Mucosa of rectum (tissue), 2 donors: ENCODE measurements at regions not wholly inside any gene's neighbourhood (a gene's known extent, or its start where the extent isn't known, plus 50 kb on each side); places are given as distances from the start of the nearest gene placed in this dataset.

ENCODE experiments used
- H3K27ac ChIP-seq, 2 donors: one replicate each; pipeline ENCODE4 v1.7.0; 2013; ENCODE audit warnings: inconsistent platforms in 2 of 2, low read depth in 2 of 2, low read length in 2 of 2
- H3K27me3 ChIP-seq, 2 donors: one replicate each; pipeline ENCODE4 v1.7.0; 2013; ENCODE audit warnings: low read length in 2 of 2; ENCODE audit not compliant: control insufficient read depth in 2 of 2, insufficient read depth in 2 of 2
- H3K36me3 ChIP-seq, 2 donors: one replicate each; pipeline ENCODE4 v1.7.0; 2013; ENCODE audit warnings: low read length in 2 of 2; ENCODE audit not compliant: control insufficient read depth in 2 of 2, insufficient read depth in 2 of 2
- H3K4me1 ChIP-seq, 2 donors: one replicate each; pipeline ENCODE4 v1.7.0; 2013; ENCODE audit warnings: low read length in 2 of 2, mild to moderate bottlenecking in 1 of 2; ENCODE audit not compliant: control insufficient read depth in 2 of 2, insufficient read depth in 2 of 2
- H3K4me3 ChIP-seq, 2 donors: one replicate each; pipeline ENCODE4 v1.7.0; 2013; ENCODE audit warnings: low read length in 2 of 2
- H3K9ac ChIP-seq, 2 donors: one replicate each; pipeline ENCODE4 v1.7.0; 2013; ENCODE audit warnings: low read length in 2 of 2, low read depth in 1 of 2, mild to moderate bottlenecking in 1 of 2
- H3K9me3 ChIP-seq, 2 donors: one replicate each; pipeline ENCODE4 v1.7.0; 2013; ENCODE audit warnings: low read length in 2 of 2; ENCODE audit not compliant: control insufficient read depth in 2 of 2
- donor health status: healthy.
- donor health status: Normal muscosa, but diverticular disease.

DNA sequence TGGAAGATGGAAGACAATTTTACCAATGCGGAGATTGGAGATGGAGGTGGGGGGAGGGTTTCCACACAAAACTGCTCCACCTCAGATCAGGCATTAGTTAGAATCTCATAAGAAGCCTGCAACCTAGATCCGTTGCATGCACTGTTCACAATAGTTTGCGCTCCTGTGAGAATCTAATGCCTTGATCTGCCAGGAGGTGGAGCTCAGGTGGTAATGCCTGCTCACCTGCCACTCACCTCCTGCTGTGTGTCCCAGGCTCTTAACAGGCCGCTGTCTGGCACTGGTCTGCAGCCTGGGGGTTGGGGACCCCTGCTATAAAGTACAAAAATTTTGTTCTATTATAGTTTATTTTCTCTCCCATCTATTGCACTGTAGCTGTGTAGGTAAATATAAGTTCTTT is 84.9 kb upstream of the FOXG1 start:
- Histone ChIP-seq H3K4me3 (no peak overlapping the region), H3K9ac (no peak overlapping the region), H3K27ac (no peak overlapping the region), H3K27me3 (no peaks in the 10 kb centered on the region), H3K9me3 (no peaks in the 10 kb centered on the region), H3K4me1 (no peaks in the 10 kb centered on the region), H3K36me3 (no peaks in the 10 kb centered on the region)

GRCh38 chr14:28690029-28690692 is 76.4 kb upstream of the FOXG1 start:
- H3K9me3 ChIP-seq: no peaks in the 10 kb centered on the region
- H3K27ac ChIP-seq: no peak overlapping the region
- no peak overlapping the region for H3K4me3 ChIP-seq
- no peaks in the 10 kb centered on the region for H3K27me3 ChIP-seq
- H3K36me3 ChIP-seq: no peaks in the 10 kb centered on the region
- H3K9ac ChIP-seq: no peak overlapping the region
- no peaks in the 10 kb centered on the region for H3K4me1 ChIP-seq

- no peaks in the 10 kb centered on the region for H3K9me3 ChIP-seq
- no peaks in the 10 kb centered on the region for H3K27me3 ChIP-seq
- H3K4me3 ChIP-seq: no peak overlapping the region
- H3K27ac ChIP-seq: no peak overlapping the region
- no peak overlapping the region for H3K9ac ChIP-seq
- H3K4me1 ChIP-seq: no peaks in the 10 kb centered on the region
- H3K36me3 ChIP-seq: no peaks in the 10 kb centered on the region
Measured at GRCh38 chr14:28695109-28695508, 71.5 kb upstream of the FOXG1 start.

- Histone ChIP-seq H3K4me3 (no peak overlapping the region), H3K4me1 (no peaks in the 10 kb centered on the region), H3K9ac (no peak overlapping the region), H3K27ac (no peak overlapping the region), H3K36me3 (no peaks in the 10 kb centered on the region), H3K27me3 (no peaks in the 10 kb centered on the region), H3K9me3 (no peaks in the 10 kb centered on the region)
Measured at GRCh38 chr14:28701733-28702132, 64.9 kb upstream of the FOXG1 start.

DNA sequence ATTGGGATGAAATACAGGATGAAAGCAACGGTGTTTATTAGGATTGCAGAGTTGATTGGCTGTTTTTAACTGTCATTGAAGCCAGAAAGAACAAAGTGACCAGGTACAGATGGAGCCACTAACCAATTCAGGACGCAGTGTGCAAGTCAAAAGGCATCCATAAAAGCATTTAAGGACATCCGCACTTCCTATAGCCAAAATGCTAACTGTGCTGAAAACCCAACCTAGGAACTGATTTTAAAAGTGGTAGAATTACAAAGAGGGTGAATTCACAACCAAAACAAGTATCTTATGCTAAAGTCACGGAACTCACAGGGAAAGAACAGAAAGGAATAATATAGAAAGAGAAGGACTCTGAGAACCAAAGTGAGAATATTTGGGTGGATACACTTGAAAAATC is 63.1 kb upstream of the FOXG1 start:
- no peak overlapping the region for H3K27ac ChIP-seq

DNA sequence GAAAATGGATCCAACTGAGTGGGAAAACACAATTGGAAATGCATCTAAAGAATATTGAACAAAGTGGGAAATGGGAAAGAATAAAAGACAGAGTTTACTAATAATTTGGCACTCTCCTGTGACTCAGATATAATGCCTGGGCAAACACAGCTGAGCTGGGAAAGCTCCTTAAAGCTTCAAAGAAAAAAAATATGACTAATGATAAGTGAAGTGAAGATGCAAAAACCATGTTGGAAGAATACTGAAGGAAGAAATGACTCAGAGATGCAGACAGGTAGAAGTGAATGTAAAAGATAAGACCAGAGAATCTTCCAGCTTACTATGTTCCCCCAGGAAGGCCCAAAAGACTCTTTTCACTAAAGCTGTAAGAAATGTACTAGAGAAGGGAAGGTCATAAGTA is 62.4 kb upstream of the FOXG1 start:
- Histone ChIP-seq H3K9me3 (no peaks in the 10 kb centered on the region), H3K27me3 (no peaks in the 10 kb centered on the region), H3K4me1 (no peaks in the 10 kb centered on the region), H3K9ac (no peak overlapping the region), H3K36me3 (no peaks in the 10 kb centered on the region), H3K4me3 (no peak overlapping the region), H3K27ac (no peak overlapping the region)

More for the DNA sequence above, 63.1 kb upstream of the FOXG1 start:
- H3K36me3 ChIP-seq: no peaks in the 10 kb centered on the region
- H3K9me3 ChIP-seq: no peaks in the 10 kb centered on the region
- no peaks in the 10 kb centered on the region for H3K4me1 ChIP-seq
- H3K27me3 ChIP-seq: no peaks in the 10 kb centered on the region
- H3K4me3 ChIP-seq: no peak overlapping the region
- no peak overlapping the region for H3K9ac ChIP-seq

DNA sequence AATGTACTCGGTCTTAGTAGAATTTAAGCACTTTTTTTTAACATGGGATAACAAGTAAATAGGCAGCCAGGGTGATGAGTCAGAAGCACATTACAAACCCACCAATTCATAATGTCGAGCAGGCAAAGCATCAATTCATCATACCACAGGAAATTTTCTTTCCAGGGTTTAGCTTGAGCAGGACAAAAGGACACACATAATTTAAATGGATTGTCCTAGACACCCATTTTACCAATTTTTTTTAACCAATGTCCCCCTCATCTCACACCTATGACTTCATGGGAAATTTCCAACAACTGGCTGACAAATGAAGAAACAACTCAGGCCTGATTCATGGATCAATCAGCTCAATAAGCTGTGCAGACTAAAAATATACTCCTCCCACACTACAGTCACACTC is 58.8 kb upstream of the FOXG1 start:
- Histone ChIP-seq H3K9ac (no peak overlapping the region), H3K36me3 (no peaks in the 10 kb centered on the region), H3K4me1 (no peaks in the 10 kb centered on the region), H3K27me3 (no peaks in the 10 kb centered on the region), H3K4me3 (no peak overlapping the region), H3K27ac (no peak overlapping the region), H3K9me3 (no peaks in the 10 kb centered on the region)

DNA sequence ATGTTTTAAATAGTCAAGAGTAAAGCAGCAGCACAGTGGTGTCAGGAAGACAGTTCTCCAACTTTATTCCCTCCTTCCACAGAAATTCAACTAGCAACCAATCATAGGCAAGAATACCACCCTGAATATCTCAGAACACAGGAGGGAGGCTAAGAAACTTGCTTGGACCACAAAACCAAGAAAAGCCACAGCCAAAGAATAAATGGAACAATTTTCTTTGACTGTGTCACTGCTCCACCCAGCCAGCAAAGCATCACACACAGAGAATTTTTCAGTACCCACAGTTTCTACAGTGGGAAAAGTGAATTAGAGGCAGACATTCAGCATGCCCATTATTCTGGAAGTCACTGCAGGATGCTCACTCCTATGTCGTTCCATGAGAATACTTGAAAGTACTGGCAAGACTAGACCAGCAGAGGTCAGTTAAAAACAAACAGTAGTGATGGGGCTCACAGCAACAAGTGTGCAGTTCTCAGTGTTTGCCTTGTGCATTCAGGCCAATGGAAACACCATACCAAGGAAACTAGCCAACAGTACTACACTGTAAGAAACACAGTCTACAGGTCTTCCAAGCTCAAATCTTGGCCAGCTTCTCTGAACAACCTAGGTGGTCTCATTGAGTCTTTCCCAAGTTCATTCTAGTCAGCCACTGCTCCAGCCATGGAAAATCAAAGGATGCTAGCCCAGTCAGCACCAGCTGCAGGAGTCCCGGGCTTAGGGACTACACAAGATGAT is 56.8 kb upstream of the FOXG1 start:
- Histone ChIP-seq H3K4me1 (no peaks in the 10 kb centered on the region), H3K9ac (no peak overlapping the region), H3K4me3 (no peak overlapping the region)

More for the DNA sequence above, 56.8 kb upstream of the FOXG1 start:
- Histone ChIP-seq H3K9me3 (no peaks in the 10 kb centered on the region), H3K27ac (no peak overlapping the region), H3K36me3 (no peaks in the 10 kb centered on the region), H3K27me3 (no peaks in the 10 kb centered on the region)
